GM20000 (cell line): ENCODE measurements at regions not wholly inside any gene's neighbourhood (a gene's known extent, or its start where the extent isn't known, plus 50 kb on each side); places are given as distances from the start of the nearest gene placed in this dataset.
"Not testable (repeated sequence)": the region's sequence is repeated elsewhere in the genome, so short reads cannot be mapped to it uniquely, and the experiment has no call there.

Experiments used
- DNase-seq: peaks from one replicate; pipeline ENCODE4 v3.0.0; 2012; ENCODE audit warnings: low spot score
- TF ChIP-seq, protein P1 (sequence below): IDR thresholded peaks from 2 replicates; pipeline ENCODE4 v1.5.1; 2012; ENCODE audit warnings: mild to moderate bottlenecking, control low read depth; ENCODE audit errors: extremely low read depth, missing control alignments

DNA sequence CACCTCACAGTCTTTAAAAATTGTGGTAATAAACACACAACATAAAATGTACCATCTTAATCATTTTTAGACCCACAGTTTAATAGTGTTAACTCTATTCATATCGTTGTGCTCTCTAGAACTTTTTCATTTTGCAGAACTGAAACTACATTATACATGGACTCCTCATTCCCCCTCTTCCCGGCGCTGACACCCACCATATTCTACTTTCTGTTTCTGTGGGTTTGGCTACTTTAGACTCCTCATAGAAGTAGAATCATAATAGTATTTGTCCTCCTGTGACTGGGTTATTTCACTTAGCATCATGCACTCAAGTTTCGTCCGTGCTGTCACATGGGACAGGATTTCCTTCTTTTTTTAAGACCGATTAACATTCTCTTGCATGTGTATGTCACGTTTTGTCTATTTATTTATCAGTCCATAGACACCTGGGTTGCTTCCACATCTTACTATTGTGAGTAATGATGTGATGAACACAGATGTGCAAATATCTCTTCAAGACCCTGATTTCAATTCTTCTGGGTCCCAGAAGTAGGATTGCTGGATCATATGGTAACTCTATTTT lies 62.9 kb upstream of the TMPRSS2 start:
- TF ChIP-seq, protein P1, sequence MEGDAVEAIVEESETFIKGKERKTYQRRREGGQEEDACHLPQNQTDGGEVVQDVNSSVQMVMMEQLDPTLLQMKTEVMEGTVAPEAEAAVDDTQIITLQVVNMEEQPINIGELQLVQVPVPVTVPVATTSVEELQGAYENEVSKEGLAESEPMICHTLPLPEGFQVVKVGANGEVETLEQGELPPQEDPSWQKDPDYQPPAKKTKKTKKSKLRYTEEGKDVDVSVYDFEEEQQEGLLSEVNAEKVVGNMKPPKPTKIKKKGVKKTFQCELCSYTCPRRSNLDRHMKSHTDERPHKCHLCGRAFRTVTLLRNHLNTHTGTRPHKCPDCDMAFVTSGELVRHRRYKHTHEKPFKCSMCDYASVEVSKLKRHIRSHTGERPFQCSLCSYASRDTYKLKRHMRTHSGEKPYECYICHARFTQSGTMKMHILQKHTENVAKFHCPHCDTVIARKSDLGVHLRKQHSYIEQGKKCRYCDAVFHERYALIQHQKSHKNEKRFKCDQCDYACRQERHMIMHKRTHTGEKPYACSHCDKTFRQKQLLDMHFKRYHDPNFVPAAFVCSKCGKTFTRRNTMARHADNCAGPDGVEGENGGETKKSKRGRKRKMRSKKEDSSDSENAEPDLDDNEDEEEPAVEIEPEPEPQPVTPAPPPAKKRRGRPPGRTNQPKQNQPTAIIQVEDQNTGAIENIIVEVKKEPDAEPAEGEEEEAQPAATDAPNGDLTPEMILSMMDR = no peak
- no peak for DNase-seq

DNA sequence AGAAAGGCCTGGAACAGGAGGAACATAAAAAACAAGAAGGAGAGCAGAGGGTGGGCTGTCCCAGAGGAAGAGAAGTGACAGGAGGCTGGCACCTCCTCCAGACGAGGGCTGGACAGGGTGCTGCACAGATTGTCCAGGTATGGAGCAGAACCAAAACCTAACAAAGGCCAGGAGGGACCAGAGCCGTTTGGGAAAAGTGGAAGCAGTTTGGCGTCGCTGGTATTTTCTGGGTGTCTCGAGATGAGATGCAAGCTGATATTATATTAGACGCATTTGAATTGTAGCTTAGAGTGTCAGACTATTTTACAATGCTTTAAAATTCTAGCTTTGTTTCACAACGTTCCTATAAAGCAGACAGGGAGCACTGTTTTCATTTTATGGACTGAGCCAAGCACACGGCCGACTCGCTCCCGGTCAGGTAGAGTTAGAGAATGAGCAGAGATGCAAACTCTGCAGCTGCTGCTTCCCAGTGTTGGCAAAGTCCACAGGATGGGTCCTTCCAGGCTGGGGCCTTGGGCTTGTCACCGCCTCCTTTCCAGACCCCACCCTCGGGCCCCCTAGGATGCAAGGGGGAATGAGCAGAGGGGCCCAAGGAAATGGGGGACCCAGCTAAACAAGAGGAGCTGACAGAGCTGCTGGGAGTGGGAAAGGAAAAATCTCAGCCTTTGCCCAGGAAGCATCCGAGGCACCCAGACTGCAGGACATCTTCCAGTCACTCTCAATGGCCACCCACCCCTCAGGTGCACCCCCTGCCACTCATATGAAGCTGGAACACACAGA lies 60.8 kb upstream of the TMPRSS2 start:
- TF ChIP-seq, protein P1 = no peak
- DNase-seq = no peak

DNA sequence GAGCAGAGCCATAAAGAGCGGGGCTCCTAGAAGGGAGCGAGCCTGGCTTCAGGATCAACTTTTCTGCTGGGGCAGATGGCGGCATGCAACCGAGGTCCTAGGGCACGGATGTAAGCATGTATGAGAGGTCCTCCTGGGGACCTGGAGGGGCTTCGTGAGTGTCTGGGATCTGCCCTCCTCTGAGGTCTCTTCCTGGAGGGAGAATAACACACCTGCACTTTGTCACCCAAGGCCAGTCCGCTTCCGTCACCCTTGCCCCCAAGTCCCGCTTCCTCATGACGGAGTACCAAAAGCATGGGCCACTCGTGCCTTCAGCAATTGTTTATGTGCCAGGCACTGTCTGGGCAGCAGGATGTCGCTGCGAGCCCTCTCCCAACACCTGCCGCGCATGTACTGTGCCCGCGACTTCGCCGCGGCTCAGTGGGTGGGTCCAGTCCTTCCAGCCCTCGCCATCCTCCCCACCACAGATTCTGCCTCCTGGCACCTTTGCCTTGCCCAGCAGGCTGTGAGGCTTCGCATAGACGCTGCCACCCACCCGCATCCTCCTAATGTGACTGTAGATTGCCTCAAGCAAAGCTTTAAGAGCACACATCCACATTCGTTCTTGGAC lies 60.0 kb upstream of the TMPRSS2 start:
- no peak for DNase-seq
- TF ChIP-seq, protein P1 = no peak

DNA sequence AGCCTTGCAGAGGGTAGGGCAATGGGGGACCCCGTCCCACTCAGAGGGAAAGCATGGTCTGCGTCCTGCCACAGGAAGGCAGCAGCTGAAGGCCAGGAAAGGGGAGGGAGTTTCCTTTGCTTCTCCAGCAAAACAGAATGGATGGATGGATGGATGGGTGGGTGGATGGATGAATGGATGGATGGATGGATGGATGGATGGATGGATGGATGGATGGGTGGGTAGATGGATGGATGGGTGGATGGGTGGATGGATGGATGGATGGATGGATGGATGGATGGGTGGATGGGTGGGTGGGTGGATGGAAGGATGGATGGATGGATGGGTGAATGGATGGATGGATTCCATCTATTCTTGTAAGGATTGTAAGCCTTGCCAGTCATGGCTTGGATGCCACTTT lies 59.3 kb upstream of the TMPRSS2 start:
- not testable (repeated sequence) for DNase-seq

DNA sequence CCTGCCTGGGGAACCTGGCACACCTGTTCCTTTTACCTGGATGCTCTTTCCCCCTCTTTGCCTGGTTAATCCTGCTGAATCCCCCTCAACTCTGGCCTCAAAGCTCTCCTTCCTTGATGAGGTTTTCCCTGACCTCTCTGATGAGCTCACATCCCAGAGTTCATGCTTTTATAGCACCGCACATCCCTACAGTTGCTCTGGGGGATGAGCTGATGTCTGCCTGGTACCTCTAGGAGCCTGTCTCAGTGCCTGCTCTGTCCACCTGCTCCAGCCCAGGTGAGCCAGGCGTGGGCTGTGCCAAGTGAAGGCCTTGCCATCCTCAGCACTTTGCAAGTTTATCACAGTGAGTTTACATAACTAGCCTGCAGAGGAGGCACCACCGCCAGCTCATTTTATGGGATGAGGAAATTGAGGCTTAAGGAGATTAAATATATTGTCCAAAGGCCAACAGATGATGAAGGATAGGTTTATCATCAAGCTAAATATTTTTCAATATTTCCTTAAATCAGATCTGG lies 58.6 kb upstream of the TMPRSS2 start:
- TF ChIP-seq, protein P1 = no peak
- no peak for DNase-seq

DNA sequence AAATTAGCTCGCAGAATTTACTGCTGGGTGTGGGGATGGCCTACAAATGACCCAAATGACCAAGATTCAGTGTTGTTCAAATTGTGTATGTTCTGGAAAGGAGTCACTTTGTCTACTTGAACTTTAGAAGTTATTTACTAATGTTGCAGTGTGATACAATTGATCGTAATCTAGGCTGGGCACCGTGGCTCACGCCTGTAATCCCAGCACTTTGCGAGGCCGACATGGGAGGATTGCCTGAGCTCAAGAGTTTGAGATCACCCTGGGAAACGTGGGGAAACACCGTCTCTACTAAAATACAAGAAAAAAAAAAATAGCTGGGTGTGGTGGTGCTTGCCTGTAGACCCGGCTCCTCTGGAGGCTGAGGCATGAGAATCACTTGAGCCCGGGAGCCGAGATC lies 57.6 kb upstream of the TMPRSS2 start:
- no peak for DNase-seq
- TF ChIP-seq, protein P1 = no peak

DNA sequence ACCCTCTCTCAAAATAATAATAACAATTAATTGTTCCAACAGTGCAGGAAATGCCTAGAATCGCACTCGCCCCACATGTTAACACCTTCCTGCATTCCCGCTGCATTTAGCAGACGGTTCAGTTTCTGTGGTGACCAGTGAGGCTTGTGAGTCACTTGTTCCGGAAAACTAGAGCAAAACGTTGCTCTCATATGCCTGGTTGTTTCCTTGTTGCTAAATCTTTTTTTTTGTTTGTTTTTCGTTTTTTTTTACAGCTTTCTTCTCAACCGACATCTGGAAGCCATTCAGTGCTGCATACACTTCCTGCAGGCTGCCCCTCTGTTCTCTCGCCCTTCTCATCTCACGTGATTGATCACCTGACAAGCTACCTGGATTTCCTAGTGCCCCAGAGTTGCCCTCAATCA lies 56.9 kb upstream of the TMPRSS2 start:
- no peak for DNase-seq
- TF ChIP-seq, protein P1 = no peak
